SU-DHL-6 (cell line): ENCODE measurements at regions not wholly inside any gene's neighbourhood (a gene's known extent, or its start where the extent isn't known, plus 50 kb on each side); places are given as distances from the start of the nearest gene placed in this dataset.

Source experiments
- H2AFZ ChIP-seq: fragments of 200-600 bp; sonication (generic); 2 replicates; pipeline ENCODE4 v1.6.1; 2014; ENCODE audit warnings: low read depth, mild to moderate bottlenecking, moderate library complexity, mixed read lengths, antibody characterized with exemption, low read length; ENCODE audit not compliant: severe bottlenecking
- H3F3A ChIP-seq: fragments of 200-600 bp; shearing (Covaris generic); 2 replicates; pipeline ENCODE4 v1.6.0; 2016; ENCODE audit warnings: antibody characterized with exemption, mild to moderate bottlenecking; ENCODE audit not compliant: insufficient read depth
- H3K27ac ChIP-seq: fragments of 200-600 bp; sonication (generic); 2 replicates; pipeline ENCODE4 v1.5.1; 2016; ENCODE audit warnings: low read depth, mild to moderate bottlenecking, low read length, moderate library complexity, mixed read lengths
- H3K27me3 ChIP-seq: fragments of 200-600 bp; sonication (generic), shearing (Covaris generic); 2 replicates; pipeline ENCODE4 v1.6.0; 2014; ENCODE audit warnings: mild to moderate bottlenecking, low read length
- H3K36me3 ChIP-seq: fragments of 200-600 bp; sonication (generic); 2 replicates; pipeline ENCODE4 v1.6.1; 2014; ENCODE audit warnings: mild to moderate bottlenecking, low read length, mixed read lengths
- H3K4me2 ChIP-seq: fragments of 300-600, 200-600 bp; shearing (Covaris generic), sonication (generic); 2 replicates; pipeline ENCODE4 v1.6.0; 2014; ENCODE audit warnings: low read length, low read depth, mild to moderate bottlenecking; ENCODE audit not compliant: poor library complexity, severe bottlenecking
- H3K4me3 ChIP-seq: fragments of 200-600 bp; sonication (generic); 2 replicates; pipeline ENCODE4 v1.5.1; 2014; ENCODE audit warnings: antibody characterized with exemption, low read length, mild to moderate bottlenecking, mixed read lengths; ENCODE audit not compliant: insufficient read depth, poor library complexity, severe bottlenecking
- H3K79me2 ChIP-seq: fragments of 200-600 bp; sonication (generic); 2 replicates; pipeline ENCODE4 v1.6.1; 2014; ENCODE audit warnings: mild to moderate bottlenecking, low read length, moderate library complexity; ENCODE audit not compliant: insufficient read depth
- H3K9ac ChIP-seq: fragments of 200-600 bp; sonication (generic); 2 replicates; pipeline ENCODE4 v1.7.0; 2014; ENCODE audit warnings: mild to moderate bottlenecking, low read length
- H3K9me2 ChIP-seq: fragments of 200-600 bp; sonication (generic); replicated peaks from 2 replicates; pipeline ENCODE4 v1.6.1; 2014; ENCODE audit warnings: low read length; ENCODE audit not compliant: insufficient read depth
- H3K9me3 ChIP-seq: fragments of 200-600 bp; sonication (generic); 2 replicates; pipeline ENCODE4 v1.6.1; 2014; ENCODE audit warnings: low read length, mixed read lengths; ENCODE audit not compliant: insufficient read depth
- H4K20me1 ChIP-seq: fragments of 200-600 bp; sonication (generic); 2 replicates; pipeline ENCODE4 v1.6.1; 2014; ENCODE audit warnings: low read depth, mild to moderate bottlenecking, antibody characterized with exemption, low read length, moderate library complexity, mixed read lengths
- CTCF ChIP-seq: fragments of 200-600 bp; sonication (generic); IDR thresholded peaks from one replicate; pipeline ENCODE4 v1.5.1; 2017; ENCODE audit warnings: antibody characterized with exemption, mild to moderate bottlenecking, low read length, moderate library complexity; ENCODE audit not compliant: insufficient read depth, poor library complexity, severe bottlenecking
- EZH2phosphoT487 ChIP-seq: fragments of 200-600 bp; sonication (generic), shearing (Covaris generic); conservative IDR thresholded peaks from 2 replicates; pipeline ENCODE4 v1.6.1; 2018; ENCODE audit warnings: mild to moderate bottlenecking, antibody characterized with exemption, low read length, moderate library complexity, mixed read lengths

- Histone ChIP-seq H3K4me2 (no peak overlapping the region), H3K27ac (no peak overlapping the region), H4K20me1 (no peaks in the 10 kb centered on the region), H3K9me2 (no peaks in the 10 kb centered on the region), H3K79me2 (no peaks in the 10 kb centered on the region), H3F3A (no peaks in the 10 kb centered on the region), H3K9me3 (no peaks in the 10 kb centered on the region), H3K27me3 (no peaks in the 10 kb centered on the region), H3K4me3 (no peak overlapping the region), H3K9ac (no peak overlapping the region), H3K36me3 (no peaks in the 10 kb centered on the region), H2AFZ (no peak overlapping the region)
- TF ChIP-seq EZH2phosphoT487 (no peak), CTCF (no peak)
These were observed 339.2 kb upstream of the JAG1 start for GRCh38 chr20:11012975-11013374.

GRCh38 chr20:11013801-11014200, 340.0 kb upstream of the JAG1 start:
- Histone ChIP-seq H3K9ac (no peak overlapping the region), H3K9me3 (no peaks in the 10 kb centered on the region), H3K4me2 (no peak overlapping the region), H4K20me1 (no peaks in the 10 kb centered on the region), H3K4me3 (no peak overlapping the region), H2AFZ (no peak overlapping the region), H3K27me3 (no peaks in the 10 kb centered on the region), H3K79me2 (no peaks in the 10 kb centered on the region), H3K27ac (no peak overlapping the region), H3K9me2 (no peaks in the 10 kb centered on the region; the same call in 1 of the 2 replicates), H3F3A (no peaks in the 10 kb centered on the region), H3K36me3 (no peaks in the 10 kb centered on the region)
- TF ChIP-seq CTCF, result no peak
- TF ChIP-seq EZH2phosphoT487, result no peak

GRCh38 chr20:11015440-11015839, 341.6 kb upstream of the JAG1 start:
- no peaks in the 10 kb centered on the region for H3F3A ChIP-seq
- H4K20me1 ChIP-seq, result no peaks in the 10 kb centered on the region
- no peak overlapping the region for H3K9ac ChIP-seq
- H3K9me2 ChIP-seq, result no peaks in the 10 kb centered on the region; the same call in 1 of the 2 replicates
- H2AFZ ChIP-seq, result no peak overlapping the region
- H3K27ac ChIP-seq, result no peak overlapping the region
- H3K27me3 ChIP-seq, result no peaks in the 10 kb centered on the region
- no peaks in the 10 kb centered on the region for H3K79me2 ChIP-seq
- no peaks in the 10 kb centered on the region for H3K36me3 ChIP-seq
- TF ChIP-seq CTCF (no peak), EZH2phosphoT487 (no peak)
- H3K9me3 ChIP-seq, result no peaks in the 10 kb centered on the region
- H3K4me2 ChIP-seq, result no peak overlapping the region
- H3K4me3 ChIP-seq, result no peak overlapping the region
